ENCODE measurements at regions not wholly inside any gene's neighbourhood (a gene's known extent, or its start where the extent isn't known, plus 50 kb on each side); places are given as distances from the start of the nearest gene placed in this dataset.

DNA sequence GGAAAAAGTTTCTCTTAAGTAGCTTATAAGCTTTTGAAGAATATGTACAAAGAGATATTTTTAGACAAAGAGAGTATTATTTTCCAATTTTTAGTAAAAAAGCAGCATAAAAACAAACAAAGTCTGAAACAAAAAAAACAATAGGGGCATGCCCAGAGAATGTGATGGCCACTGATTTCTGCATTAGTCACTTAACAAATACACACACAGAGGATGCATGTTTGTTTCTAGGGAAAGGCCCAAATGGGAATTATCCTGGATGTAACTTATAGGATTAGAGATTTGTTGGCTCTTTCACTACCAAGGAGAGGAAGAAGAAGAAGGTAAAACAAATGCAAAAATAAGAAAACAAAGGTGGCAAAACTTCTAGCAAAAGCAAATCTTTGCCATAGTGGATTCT is 95.9 kb upstream of the SCOC start:
- no peak for DNase-seq

DNA sequence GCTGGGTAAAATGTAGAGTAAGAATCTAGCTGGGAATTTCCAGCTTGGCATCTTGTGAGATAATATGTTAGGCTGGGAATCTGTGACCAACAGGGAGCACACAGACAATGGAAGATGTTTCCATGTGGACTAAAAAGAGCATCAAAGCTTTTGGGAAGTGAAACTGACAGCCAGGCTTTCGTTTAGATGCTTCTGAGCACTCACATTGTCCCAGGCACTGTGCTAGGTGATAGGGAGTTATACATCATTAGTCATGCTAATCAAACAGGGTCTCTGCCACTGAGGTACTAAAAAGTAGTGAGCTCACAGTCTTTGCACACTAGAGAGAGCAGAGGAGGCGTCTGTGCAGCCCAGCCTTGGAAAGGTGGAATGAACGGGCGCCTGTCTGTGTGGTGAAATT is 101.9 kb upstream of the SCOC start:
- DNase-seq = no peak

- DNase-seq = no peak
Measured at GRCh38 chr4:140269369-140269768, 104.1 kb upstream of the SCOC start.

GRCh38 chr4:140268186-140268841 is 105.1 kb upstream of the SCOC start:
- no peak for DNase-seq

GRCh38 chr4:140267576-140267975 is 105.9 kb upstream of the SCOC start:
- no peak for DNase-seq

DNA sequence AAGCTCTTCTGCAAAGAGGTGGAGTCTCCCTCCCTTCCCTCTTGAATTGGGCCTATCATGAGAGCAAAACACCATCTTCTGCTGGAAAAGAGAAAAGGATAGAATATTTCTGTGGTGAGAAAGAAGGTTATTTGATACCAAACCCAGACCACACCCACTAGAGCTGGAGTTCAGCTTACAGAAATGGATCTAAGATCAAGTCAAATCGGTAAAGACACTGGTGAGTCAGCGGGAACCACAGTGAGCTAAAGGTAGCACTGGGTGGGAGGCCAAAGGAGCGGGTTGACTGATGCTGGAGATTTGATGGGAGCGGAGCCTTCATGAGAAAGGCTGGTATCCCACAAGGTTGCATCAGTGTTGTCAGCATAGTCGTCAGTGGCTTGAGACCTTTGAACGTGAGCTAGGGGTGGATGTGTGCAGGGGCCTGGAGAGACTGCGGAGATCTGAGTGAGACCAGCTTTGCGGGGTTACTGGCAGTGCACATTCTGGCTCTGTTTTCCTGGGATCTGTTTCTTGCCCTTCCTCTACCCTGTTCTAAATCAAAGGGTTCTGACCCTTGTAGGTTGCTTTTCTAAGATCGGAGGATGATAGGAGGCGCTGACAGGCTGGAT is 106.4 kb upstream of the SCOC start:
- DNase-seq = no peak

DNA sequence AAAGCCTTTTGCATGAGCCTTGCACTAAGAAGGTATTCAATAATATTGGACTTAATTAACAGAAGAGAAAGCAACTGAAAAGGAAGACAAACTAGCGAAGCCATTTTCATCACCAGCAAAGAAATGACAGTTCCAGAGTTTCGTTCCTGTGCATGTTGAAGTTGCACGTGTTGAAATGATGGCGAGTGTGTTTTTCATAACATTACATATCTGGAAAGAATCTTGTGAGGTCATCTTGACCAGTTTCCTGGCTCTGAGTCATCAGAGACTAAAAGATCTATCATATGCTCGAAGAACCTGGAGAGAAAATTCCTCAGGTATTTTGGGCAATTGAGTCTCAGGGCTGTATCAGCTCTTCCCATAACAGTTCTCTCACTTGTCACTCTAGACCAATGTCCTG is 106.2 kb upstream of the MAML3 start:
- no peak for DNase-seq

- no peak for DNase-seq
Measured at GRCh38 chr4:140258476-140258875, 104.5 kb upstream of the MAML3 start.

DNA sequence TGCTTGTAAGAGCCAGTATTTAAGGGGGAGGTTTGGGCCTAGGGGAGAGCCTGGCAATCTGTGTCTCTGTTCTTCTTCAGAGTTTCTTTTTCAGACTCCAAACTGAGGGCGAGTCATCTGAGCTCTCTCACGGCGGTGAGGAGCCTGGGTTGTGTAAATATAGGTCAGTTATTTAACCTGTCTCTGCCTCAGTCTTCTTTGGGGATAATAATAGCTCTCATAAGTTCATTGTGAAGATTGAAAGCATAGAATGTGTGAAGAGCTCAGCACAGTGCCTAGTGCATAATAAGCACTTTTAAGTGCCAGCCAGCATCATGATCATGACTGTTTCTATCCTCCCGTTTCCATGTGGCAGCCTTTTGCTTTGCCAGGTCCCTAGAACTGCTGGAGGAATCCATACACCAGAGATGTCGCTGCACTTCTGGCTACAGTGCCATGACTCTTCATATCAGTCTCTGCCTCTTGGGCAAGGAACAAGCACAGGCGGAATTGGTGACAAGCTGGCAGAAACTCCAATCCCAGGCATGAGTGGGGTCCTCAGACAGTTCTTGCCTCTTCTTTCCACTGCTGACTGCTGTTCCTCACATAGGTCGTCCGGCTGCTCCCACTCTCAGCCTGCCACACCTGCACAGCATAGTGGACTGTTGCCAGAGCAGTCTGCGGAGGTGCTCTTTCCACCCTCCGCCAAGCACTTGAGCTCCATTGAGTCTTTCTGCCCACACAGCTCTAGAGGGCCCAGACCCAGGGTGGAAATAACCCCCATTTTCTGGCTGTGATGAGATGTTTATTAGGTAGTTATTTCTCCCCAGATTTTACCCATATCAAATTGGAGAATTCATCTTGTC is 103.7 kb upstream of the MAML3 start:
- DNase-seq = no peak

DNA sequence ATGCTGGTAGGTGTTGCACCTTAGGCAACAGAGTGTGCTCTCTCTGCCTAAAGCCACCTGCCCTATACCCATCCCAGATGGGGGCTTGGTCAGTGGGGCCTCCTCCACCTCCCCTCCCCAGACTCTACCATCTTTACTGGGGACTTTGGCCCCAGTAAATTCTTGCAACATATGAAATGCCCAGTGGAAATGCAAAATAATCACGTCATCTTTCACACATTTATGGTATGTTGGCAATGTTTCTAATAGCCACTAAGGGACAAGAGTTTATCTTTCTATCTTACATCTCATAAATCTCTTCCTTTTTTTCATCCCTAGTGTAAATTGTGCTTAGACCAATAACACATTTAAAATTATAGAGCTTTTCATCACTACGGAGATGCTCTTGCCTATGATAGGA is 103.0 kb upstream of the MAML3 start:
- DNase-seq = no peak

- DNase-seq = no peak
Measured at GRCh38 chr4:140256335-140256734, 102.4 kb upstream of the MAML3 start.

- no peak for DNase-seq
Measured at GRCh38 chr4:140255927-140256326, 101.9 kb upstream of the MAML3 start.

GRCh38 chr4:140255467-140255866 is 101.5 kb upstream of the MAML3 start:
- DNase-seq = no peak

DNA sequence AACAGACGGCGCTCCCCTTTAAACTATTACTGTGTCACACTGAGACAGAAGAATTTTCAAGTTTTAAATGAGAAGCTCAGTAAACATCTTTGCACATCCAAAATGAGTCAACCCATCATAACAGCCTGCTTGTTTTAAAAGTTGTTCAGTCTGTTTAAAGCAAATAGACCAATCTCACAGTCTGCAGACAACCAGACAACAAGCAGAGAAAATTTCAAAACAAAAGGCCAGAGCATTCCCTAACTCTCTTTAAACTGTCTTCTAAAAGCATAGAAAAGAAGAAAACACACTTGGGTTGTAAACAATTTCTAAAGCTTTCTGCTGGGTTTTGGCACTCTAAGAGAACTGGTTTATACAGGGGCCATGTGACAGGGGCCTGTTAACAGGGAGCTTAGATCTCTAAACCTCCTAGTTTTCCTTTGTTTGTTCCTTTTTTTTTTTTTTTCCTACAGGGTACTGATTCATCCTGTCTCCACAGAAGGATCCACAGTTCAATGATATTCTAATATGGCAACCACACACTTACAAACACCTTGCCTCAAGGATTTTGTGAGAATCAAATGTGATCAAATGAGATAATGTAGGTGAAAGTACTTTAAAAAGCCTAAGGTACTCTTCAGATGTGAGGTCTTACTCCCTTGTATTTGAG is 100.8 kb upstream of the MAML3 start:
- no peak for DNase-seq

GRCh38 chr4:140253556-140254027 is 99.6 kb upstream of the MAML3 start:
- DNase-seq = no peak

GRCh38 chr4:140252742-140253555 is 99.0 kb upstream of the MAML3 start:
- DNase-seq = peak; percentile 24 to 70 (median 51)

DNA sequence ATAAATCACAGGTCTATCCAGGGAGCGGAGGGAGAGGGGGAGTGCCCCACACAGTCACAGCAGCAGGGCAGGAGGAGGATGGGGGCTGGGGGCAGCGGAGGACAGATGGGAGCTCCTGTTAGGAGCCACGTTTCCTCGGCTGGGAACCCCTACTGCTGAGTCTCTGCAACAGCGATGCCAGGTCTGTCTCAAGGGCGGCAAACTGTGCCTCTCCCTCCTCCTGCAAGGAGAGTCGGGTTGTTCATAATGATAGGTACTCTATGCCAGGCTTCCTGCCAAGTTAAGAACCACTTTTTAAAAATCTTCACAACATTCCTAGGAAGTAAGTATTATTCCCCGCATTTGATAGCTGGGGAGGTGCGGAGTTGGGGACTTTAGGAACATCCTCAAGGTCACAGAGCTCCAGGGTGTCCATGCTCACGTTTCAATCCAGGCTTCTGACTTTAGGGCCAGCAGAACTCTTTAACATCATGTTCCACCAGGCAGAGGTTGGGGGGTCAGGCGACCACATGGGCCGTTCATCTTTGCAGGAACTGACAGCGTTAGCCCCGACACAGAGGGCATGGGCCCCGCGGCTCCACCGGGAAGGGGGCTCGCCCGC is 98.3 kb upstream of the MAML3 start:
- peak in 2 of 6 experiments; percentile 2 to 35 for DNase-seq

DNA sequence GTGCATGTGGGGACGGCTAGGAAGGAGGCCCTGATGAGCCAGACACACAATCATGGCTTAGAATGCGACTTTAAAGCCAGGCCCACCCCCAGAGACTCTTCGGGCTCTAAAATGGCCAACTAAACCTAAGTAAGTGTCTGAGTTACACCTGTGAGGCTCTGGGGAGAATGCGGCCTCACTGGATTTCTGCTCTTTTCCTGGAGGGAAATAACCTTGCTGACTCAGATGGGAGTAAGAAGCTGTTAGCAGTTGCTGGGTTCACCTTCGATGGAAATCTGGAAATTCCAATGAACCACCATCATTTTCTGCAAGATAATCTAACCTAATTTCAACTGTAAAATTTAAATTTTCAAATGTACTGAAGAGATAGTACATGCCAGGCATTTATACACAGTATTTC is 97.6 kb upstream of the MAML3 start:
- no peak for DNase-seq

- no peak for DNase-seq
Measured at GRCh38 chr4:140250989-140251552, 97.1 kb upstream of the MAML3 start.

DNA sequence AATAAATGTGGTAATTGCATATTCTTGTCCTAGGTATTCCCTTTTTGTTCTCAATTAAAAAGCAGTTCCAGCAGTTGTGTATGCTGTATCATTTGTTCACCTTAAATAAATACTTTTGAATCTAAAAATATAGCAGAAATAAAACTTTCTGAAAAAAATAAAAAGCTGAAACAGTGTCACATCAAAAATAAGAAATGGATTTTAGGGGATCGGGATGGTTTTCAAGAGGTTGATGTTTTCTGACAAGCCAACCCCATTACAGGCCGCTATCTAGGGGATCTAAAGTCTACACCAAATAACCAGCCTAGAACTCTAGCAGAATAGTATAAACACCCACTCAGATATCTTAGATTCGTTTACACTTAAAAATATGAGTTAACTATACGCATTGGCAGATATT is 95.4 kb upstream of the MAML3 start:
- peak in 2 of 6 experiments; percentile 6 to 21 for DNase-seq

DNA sequence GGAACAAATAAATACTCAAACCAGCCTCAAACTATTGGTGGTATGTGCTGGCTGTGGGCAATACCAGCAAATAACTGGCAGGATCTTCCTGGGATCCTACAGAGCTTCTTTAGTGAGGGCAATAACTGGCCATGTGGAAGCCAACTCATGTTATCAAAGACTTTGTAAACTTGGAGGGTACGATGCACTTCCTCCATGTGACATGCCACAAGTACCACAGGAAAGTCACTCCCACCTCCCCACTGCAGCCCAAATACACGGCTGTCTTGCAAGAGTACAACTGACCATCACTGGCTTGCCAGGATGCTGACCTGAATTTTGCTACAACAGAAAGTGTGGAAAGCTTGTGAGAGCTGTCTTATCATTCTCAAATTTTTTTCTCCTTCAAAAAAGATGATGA is 93.3 kb upstream of the MAML3 start:
- DNase-seq = no peak

GRCh38 chr4:140246216-140246615 is 92.2 kb upstream of the MAML3 start:
- DNase-seq = no peak

All from stimulated activated naive CD4-positive, alpha-beta T cell (primary cell).